Omental fat pad (tissue), 3 donors: ENCODE measurements at regions not wholly inside any gene's neighbourhood (a gene's known extent, or its start where the extent isn't known, plus 50 kb on each side); places are given as distances from the start of the nearest gene placed in this dataset.

Experiments used
- ATAC-seq: fragments of 150-250 bp; one replicate; pipeline ENCODE4 v1.9.1; 2016; ENCODE audit warnings: mild to moderate bottlenecking, moderate library complexity; ENCODE audit not compliant: low FRiP score
- DNase-seq: peaks from one replicate; pipeline ENCODE4 v3.0.0-alpha.2; 2019; ENCODE audit warnings: low spot score
- CTCF ChIP-seq, 3 donors: fragments of 450-650 bp; IDR thresholded peaks; one replicate each; pipeline ENCODE4 v1.5.1; 2016 to 2017; ENCODE audit warnings: antibody characterized with exemption in 3 of 3, mild to moderate bottlenecking in 3 of 3, moderate library complexity in 2 of 3

DNA sequence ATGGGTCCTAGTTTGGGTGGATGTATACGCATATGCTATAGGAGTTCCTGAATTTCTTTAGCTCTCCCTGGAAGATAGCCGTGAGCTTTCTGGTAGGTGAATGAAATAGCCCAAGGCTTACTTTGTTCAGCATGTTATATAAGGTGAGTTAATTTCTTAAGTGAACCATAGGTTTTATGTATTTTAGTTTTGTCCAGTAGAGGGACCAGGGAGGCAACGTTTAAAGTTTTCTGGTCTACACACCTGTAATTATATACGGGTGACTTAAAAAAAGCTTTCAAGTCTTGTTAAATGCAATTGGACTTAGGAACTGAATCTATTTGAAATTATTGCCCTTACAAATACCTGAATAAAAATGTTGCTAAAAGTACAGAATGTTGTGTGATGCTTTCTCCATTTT is 402.5 kb upstream of the DDX18 start:
- TF ChIP-seq CTCF (IDR thresholded peaks at IDR 0.05): no peak
- ATAC-seq (no peak), DNase-seq (no peak)

DNA sequence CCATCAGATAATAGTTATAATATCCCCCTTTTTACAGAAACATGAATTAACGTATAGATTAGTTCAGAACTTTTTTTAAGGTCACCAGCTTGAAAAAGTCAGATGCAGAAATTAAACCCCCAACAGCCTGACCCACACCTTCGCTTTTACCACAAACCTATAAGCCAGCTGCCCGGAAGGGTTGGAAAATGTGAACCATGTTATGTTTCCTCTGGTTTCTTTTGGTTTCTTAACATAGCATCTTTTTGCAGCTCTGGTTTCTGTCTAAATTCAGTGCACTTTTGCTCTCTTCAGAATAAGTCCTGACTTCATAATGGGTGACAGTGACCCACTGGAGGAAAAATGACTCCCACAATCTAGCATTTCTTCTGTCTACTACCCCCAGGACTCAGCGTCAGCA is 381.7 kb upstream of the DDX18 start:
- no peak for DNase-seq
- TF ChIP-seq CTCF (IDR thresholded peaks at IDR 0.05): no peak
- no peak for ATAC-seq

- ATAC-seq: no peak
- no peak for TF ChIP-seq CTCF (IDR thresholded peaks at IDR 0.05)
- no peak for DNase-seq
These were observed 377.8 kb upstream of the DDX18 start for GRCh38 chr2:117436697-117437096.

DNA sequence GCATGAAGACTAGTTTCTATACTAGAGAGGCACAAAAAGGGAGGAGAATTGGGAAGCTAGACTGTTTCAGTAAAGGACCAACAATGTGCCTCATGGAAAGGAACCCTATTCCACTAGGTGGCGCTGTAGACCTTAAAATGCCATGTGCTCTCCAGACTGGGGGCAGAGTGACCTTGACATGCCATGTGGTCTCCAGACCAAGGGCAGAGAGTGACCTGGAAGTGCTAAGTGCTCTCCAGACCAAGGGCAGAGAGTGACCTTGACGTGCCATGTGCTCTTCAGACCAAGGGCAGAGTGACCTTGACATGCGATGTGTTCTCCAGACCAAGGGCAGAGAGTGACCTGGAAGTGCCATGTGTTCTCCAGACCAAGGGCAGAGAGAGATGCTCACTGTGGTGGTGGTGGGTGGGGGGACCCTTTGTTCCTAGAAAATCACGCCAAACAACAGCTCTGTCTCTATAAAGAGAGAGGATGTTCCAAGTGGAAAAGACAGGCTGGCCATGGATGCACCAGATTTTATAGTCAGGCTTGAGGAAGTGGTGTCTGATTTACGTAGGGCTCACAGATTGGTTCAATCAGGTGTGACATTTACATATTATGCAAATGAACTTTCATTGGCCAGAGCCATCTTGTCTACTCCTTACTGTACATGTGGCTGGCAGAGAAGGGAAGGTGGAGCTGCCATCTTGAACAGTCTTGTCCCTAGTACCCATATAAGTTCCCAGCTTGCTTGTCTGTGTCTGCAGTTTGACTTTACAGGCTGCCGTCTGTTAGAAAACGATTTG is 344.0 kb upstream of the DDX18 start:
- no peak for DNase-seq
- no peak for ATAC-seq
- no peak for TF ChIP-seq CTCF (IDR thresholded peaks at IDR 0.05)

- TF ChIP-seq CTCF (IDR thresholded peaks at IDR 0.05): no peak
- DNase-seq: no peak
- ATAC-seq: no peak
These were observed 332.9 kb upstream of the DDX18 start for GRCh38 chr2:117481608-117482007.

DNA sequence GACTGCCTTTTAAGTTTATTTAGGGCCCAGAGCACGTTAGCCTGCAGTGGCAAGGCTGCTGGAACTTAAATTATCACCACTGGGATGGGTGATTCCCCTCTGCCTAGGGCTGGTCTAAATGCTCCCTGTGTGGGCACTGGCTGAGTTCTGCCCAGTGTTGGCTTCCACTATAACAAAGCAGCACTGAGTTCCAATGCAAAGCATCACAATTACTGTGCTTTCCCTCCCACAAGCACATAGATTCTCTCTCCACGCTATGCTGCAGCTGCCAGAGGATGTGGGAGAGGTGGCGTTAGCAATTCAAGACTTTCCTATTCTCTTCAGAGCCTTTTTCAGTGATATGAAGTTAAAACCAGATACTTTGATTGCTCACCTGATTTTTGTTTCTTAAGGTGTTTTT is 328.9 kb upstream of the DDX18 start:
- ATAC-seq: no peak
- no peak for TF ChIP-seq CTCF (IDR thresholded peaks at IDR 0.05)
- no peak for DNase-seq

DNA sequence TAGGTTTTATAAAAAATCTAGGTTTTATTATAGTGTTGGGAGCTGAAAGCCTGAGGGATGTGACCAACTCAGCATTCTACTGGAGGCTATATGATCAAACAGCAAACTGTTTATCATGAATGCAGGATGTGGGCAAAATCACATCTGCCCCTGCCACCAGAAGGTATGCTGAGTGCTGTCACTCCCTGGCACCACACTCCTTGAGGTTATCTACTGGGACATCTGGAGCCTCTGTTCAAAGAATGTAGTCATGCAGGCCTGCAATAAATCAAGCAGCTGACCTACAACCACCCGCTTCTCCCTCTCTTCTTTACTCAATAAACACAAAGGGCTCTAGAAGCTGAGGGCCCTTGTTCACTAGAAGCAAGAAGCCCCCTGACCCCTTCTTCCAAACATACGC is 328.4 kb upstream of the DDX18 start:
- DNase-seq: no peak
- TF ChIP-seq CTCF (IDR thresholded peaks at IDR 0.05): no peak

More for the DNA sequence above, 328.4 kb upstream of the DDX18 start:
- ATAC-seq: no peak
